ENCODE measurements at regions not wholly inside any gene's neighbourhood (a gene's known extent, or its start where the extent isn't known, plus 50 kb on each side); places are given as distances from the start of the nearest gene placed in this dataset.
"Not testable (repeated sequence)": the region's sequence is repeated elsewhere in the genome, so short reads cannot be mapped to it uniquely, and the experiment has no call there.

DNA sequence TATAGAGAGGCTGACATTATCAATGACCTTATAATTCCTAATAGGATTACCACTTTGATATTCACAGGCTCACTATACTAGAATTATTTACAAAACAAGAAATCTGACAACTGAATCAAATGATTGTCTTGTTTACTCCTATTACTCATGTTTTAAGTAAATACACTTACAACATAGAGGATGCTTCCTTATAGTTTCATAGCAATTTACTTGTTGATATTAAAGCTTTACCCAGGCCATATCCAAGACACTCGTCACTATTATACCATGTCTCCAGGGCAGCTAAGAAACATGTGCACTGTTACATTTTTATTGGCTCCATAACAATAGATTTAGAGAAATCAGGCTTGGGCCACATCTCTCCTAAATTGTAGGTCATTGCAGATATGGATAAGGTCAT lies 276.9 kb downstream of the HGF start:
- Mint-ChIP-seq H3K36me3 (no peaks in the 10 kb centered on the region), H3K27me3 (no peaks in the 10 kb centered on the region), H3K9me3 (no peaks in the 10 kb centered on the region), H3K4me3 (no peak overlapping the region), H3K4me1 (no peaks in the 10 kb centered on the region), H3K27ac (no peak overlapping the region)

DNA sequence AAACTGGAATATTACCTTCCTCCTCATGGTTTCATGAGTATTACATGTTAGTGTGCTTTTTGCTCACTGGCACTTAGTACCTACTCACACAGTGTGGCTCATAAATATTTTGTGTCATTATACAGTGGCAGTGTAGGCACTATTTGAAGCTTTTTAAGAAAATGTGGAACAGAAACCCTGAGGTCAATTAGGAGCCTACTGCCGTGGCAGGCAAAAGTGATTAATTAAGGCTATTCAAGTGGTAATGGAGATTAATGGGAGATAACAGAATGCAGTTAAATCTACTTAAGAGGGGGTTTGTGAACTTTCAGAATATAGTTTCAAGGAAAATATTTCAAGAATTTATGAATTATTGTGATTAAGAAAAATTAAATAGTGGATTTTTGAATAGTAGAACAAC lies 277.6 kb downstream of the HGF start:
- Mint-ChIP-seq H3K36me3 (no peaks in the 10 kb centered on the region), H3K27me3 (no peaks in the 10 kb centered on the region), H3K9me3 (no peaks in the 10 kb centered on the region), H3K4me1 (no peaks in the 10 kb centered on the region), H3K27ac (no peak overlapping the region), H3K4me3 (no peak overlapping the region)

DNA sequence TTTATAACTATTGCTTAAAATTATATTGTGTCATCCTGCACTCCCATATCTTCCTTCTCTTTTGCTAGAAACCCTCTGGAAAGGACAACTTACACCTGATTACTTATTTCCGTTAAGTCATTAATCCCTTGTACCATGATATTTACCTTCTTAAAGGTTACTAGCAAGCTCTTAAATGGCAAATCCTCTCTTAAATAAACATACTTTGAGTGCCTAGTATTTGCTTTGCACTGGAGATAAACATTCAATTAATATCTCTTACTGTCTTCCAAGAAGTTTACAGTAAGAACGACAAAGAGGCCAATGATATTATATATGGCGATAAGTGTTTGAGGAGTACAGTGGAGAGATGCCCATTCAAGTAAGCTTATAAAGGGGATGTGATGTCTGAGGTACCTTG lies 278.3 kb downstream of the HGF start:
- no peaks in the 10 kb centered on the region for H3K27me3 Mint-ChIP-seq
- no peaks in the 10 kb centered on the region for H3K9me3 Mint-ChIP-seq
- H3K4me1 Mint-ChIP-seq, result no peaks in the 10 kb centered on the region
- no peak overlapping the region for H3K4me3 Mint-ChIP-seq
- no peak overlapping the region for H3K27ac Mint-ChIP-seq
- no peaks in the 10 kb centered on the region for H3K36me3 Mint-ChIP-seq

DNA sequence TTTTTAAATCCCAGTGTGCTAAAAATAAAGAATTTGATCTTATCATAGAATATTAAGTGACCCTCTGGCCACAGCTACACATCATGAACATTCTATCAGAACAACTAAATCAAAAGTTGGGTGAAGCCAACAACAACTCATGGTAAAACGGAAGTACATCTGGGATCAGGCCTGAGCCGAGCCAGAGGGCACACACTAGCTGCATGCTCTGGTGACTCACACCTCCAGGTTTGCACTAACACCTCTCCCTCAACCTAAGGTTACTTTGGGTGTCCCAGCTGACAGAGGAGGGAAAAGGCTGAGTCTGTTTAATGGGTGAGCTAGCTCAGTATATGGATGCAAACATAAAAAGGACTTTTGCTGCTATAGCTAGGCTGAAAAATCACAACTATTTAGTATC lies 281.6 kb downstream of the HGF start:
- H3K9me3 Mint-ChIP-seq, result no peaks in the 10 kb centered on the region
- no peaks in the 10 kb centered on the region for H3K4me1 Mint-ChIP-seq
- no peaks in the 10 kb centered on the region for H3K27me3 Mint-ChIP-seq
- H3K36me3 Mint-ChIP-seq, result no peaks in the 10 kb centered on the region
- H3K27ac Mint-ChIP-seq, result no peak overlapping the region
- H3K4me3 Mint-ChIP-seq, result no peak overlapping the region

DNA sequence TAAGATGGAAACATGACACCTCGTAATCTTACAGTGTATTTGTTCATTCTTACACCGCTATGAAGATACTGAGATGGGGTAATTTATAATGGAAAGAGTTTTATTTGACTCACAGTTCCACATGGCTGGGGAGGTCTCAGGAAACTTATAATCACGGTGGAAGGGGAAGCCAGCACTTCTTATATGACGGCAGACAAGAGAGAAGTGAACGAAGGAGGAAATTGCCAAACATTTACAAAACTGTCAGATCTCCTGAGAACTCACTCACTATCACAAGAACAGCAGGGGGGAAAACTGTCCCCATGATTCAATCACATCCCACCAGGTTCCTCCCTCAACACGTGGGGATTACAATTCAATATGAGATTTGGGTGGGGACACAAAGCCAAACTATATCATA lies 282.3 kb downstream of the HGF start:
- Mint-ChIP-seq H3K27me3 (no peaks in the 10 kb centered on the region), H3K9me3 (no peaks in the 10 kb centered on the region), H3K4me1 (no peaks in the 10 kb centered on the region), H3K36me3 (no peaks in the 10 kb centered on the region), H3K27ac (no peak overlapping the region), H3K4me3 (no peak overlapping the region)

DNA sequence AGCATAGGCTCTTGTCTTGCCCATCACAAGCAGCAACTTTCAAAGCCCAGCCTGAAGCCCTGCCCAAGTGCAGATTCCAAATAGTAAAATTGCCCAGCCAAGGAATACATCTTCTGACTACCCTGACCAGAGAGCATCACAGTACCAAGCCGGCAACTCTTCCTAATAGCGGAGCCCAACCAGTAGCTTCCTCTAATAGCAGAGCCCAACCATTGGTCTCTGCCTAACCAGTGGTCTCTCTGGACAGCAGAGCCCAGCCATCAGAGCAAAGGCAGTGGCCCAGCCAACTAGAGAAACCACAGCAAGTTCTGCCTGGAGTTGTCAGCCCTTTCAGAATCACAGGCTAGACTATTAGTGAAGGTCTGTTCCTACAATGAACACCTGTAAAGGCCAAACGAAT lies 285.6 kb downstream of the HGF start:
- Mint-ChIP-seq H3K4me1 (no peaks in the 10 kb centered on the region), H3K36me3 (no peaks in the 10 kb centered on the region), H3K27ac (no peak overlapping the region), H3K27me3 (no peaks in the 10 kb centered on the region), H3K9me3 (no peaks in the 10 kb centered on the region), H3K4me3 (no peak overlapping the region)

DNA sequence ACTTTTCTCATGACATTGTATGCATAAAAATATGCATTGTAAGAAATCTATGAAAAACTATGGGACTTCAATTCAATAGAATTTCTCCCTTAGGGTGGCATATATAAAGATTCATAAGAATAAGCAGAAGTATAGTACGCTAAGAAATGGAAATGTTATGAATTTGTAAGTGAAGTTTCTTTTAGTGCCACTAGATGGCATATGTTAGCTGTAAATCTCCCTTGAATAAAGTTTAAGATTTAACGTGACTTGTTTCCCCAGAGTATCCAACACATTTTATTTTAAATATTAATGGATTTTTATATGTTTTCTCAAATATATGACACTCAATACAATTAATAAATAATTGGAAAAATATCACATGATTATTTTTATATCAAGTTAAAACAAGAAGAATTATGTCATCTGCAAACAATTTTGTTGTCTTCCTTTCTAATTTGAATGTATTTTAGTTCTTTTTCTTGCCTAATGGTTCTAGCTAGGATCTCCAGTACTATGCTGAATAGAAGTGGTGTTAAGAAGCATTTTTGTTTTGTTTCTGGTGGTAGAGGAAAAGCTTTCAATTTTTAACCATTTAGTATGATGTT lies 287.2 kb downstream of the HGF start:
- H3K9me3 Mint-ChIP-seq, result no peaks in the 10 kb centered on the region
- H3K27ac Mint-ChIP-seq, result no peak overlapping the region
- H3K4me1 Mint-ChIP-seq, result peaks cover 0 to 2% (median 0%) of the 10 kb centered on the region in 3 donors
- no peaks in the 10 kb centered on the region for H3K27me3 Mint-ChIP-seq
- H3K36me3 Mint-ChIP-seq, result no peaks in the 10 kb centered on the region
- no peak overlapping the region for H3K4me3 Mint-ChIP-seq

DNA sequence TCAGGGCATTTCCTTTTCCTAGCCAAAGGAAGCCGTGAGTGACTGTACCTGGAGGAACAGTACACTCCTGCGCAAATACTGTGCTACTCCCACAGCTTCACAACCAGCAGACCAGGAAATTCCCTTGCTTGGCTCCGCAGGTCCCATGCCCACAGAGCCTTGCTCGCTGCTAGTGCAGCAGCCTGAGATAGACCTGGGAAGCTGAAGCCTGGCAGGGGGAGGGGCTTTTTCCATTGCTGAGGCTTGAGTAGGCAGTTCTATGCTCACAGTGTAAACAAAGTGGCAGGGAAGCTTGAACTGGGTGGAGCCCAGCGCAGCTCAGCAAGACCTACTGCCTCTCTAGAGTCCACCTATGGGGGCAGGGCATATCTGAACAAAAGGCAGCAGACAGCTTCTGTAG lies 291.2 kb downstream of the HGF start:
- Mint-ChIP-seq H3K27me3 (no peaks in the 10 kb centered on the region), H3K9me3 (no peaks in the 10 kb centered on the region), H3K36me3 (no peaks in the 10 kb centered on the region), H3K27ac (no peak overlapping the region), H3K4me1 (peaks cover 0 to 2% (median 0%) of the 10 kb centered on the region in 3 donors), H3K4me3 (no peak overlapping the region)

DNA sequence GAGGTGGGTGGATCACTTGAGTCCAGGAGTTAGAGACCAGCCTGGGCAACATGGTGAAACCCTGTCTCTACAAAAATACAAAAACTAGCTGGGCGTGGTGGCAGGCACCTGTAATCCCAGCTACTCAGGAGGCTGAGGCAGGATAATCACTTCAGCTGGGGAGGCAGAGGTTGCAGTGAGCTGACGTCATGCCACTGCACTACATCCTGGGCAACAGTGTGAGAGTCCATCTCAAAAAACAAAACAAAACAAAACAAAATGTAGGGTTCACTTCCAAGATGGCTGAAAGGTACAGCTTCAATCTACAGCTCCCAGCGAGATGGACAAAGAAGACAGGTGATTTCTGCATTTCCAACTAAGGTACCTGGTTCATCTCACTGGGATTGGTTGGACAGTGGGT lies 291.6 kb downstream of the HGF start:
- not testable (repeated sequence) for H3K27me3 Mint-ChIP-seq, H3K27ac Mint-ChIP-seq, H3K36me3 Mint-ChIP-seq, H3K9me3 Mint-ChIP-seq, H3K4me1 Mint-ChIP-seq, H3K4me3 Mint-ChIP-seq

DNA sequence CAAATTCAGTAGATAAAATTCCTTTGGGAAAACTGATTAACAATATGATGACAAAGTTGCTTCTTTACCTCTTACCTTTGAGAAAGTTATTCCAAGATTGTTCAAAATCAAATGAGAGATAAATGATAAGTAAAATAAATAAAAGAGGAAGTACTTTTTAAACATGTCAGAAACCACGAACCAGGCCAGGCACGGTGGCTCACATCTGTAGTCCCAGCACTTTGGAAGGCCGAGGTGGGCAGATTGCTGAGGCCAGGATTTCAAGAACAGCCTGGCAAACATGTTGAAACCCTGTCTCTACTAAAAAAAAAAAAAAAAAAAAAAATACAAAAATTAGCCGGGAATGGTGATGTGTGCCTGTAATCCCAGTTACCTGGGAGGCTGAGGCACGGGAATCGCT lies 296.6 kb downstream of the HGF start:
- Mint-ChIP-seq H3K9me3 (no peaks in the 10 kb centered on the region), H3K27me3 (no peaks in the 10 kb centered on the region), H3K27ac (no peak overlapping the region), H3K36me3 (no peaks in the 10 kb centered on the region), H3K4me1 (peaks cover 0 to 2% (median 0%) of the 10 kb centered on the region in 3 donors), H3K4me3 (no peak overlapping the region)

DNA sequence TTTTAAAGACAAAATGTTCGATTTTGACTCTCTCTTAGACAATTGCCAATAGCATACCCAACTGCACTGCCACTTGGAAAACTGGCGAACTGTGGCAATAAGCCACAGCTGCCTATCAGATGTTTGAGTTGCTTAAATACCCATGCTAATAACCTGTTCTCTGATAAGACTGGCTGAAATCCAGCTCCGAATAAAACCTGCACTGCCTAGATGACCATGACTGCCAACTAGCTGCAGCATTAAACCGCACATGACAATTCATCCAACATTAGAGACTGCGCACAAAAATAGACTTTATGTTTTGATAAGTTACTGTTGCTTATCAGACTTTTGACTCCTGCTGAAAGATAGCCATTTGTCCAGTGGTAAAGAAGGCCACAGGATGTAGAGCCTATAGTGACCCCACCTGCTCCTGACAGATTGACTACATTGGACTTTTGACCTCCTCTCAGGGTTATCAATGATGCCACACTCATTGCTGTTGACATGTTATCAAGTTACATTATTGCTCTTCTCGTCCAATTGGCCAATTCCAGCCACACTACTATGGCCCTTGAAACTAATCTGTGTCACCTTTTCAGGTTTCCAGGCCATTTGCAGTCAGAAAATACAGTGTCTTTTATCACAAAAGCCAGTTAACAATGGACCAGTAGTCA lies 299.0 kb downstream of the HGF start:
- Mint-ChIP-seq H3K36me3 (no peaks in the 10 kb centered on the region), H3K27me3 (no peaks in the 10 kb centered on the region), H3K27ac (no peak overlapping the region), H3K9me3 (no peaks in the 10 kb centered on the region), H3K4me1 (no peaks in the 10 kb centered on the region), H3K4me3 (no peak overlapping the region)

DNA sequence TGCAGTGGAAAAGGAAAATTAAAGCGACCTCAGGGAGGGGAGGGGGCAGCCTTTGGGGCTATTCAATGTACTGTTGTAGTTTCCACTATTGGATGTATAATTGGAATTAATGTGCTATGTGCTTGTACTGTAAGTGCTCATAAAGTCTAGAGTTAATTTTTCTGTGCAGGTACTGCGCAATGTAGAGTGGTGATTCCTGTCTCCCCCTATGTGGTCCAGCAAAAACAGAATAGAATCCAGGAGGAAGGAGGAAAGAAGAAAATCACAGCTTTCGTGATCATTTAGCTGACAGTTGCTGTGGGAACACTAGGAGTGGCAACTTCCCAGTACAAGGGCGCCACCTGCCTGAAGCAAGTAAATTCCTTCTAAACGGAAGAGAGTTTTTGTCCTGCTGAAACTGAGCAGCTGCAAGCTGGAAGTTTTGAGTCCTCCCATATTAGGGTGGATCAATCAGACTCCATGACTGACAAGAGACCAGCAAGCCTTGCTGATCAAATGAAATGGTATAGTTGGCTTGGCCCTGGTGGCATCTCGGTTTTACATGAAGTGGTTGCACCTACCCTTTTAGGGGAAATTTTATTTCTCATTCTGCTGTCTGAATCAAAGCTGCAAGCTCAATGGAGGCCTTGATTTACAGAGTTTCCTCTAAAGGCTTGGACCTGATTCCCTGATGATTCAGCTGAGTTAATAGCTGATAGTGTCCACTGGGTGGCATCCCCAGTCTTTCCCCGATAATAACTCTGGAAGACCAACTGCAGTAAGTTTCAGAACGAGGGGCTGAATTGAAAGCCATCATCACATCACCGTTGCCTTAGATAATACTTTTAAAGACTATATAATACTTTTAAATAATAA lies 299.8 kb downstream of the HGF start:
- no peak overlapping the region for H3K4me3 Mint-ChIP-seq
- H3K4me1 Mint-ChIP-seq, result no peaks in the 10 kb centered on the region
- H3K27ac Mint-ChIP-seq, result no peak overlapping the region
- H3K36me3 Mint-ChIP-seq, result no peaks in the 10 kb centered on the region
- H3K27me3 Mint-ChIP-seq, result no peaks in the 10 kb centered on the region
- no peaks in the 10 kb centered on the region for H3K9me3 Mint-ChIP-seq

DNA sequence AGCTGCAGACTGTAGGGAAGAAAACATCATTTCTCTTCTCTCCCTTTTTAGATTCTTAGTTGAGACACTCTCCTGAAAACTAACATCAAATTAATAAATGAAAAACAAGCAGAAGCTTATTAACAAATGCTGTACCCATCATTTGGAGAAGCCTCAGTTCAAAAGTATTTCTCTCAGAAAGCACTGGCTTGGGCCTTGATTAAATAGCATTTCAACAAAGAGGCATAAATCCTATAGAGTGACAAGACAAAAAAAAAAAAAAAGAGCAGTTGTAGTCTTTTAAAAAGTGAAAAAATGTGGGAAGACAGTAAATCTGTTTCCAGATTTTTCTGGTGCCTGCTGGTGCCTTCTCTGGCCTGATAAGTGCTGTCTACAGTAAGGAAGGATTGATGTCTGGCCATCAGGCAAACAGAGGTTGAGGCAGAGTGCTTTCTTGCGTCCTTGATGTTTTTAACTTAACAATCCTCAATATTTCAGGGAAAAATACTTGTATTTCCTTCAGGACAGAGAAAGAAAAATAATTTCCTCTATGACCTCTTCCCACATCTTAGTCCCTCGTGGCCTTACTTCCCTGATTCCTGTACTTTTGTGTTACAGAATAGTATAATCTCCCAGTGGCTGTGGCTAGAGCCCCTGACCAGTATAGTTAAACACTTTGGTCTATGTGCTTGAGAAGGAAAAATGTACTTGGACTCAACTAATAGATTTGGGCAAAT lies 300.5 kb downstream of the HGF start:
- no peaks in the 10 kb centered on the region for H3K27me3 Mint-ChIP-seq
- peak overlapping the region in 1 of 3 donors; percentile 28 for H3K27ac Mint-ChIP-seq
- peaks cover 0 to 3% (median 0%) of the 10 kb centered on the region in 3 donors for H3K9me3 Mint-ChIP-seq
- H3K36me3 Mint-ChIP-seq, result no peaks in the 10 kb centered on the region
- H3K4me3 Mint-ChIP-seq, result no peak overlapping the region
- no peaks in the 10 kb centered on the region for H3K4me1 Mint-ChIP-seq

DNA sequence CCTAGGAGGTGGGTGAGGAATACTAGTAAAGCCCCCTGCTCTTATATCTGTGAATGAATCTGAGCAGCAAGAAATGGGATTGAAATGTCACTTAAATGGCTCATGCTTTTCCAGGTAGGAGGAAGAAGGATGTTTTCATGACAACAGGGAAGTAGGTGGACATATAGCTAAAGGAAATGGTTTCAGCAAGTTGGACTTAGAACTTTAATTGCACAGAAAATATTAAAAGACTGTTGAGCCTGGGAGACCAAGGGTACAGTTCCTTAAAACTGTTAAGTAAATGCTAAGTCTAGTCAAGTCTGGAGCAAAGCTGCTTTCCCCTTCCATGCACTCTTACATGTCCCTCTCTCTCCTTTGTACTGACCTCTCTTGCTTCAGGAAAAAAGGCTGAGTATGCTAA lies 301.3 kb downstream of the HGF start:
- H3K9me3 Mint-ChIP-seq, result peaks cover 0 to 4% (median 0%) of the 10 kb centered on the region in 3 donors
- H3K4me3 Mint-ChIP-seq, result no peak overlapping the region
- no peak overlapping the region for H3K27ac Mint-ChIP-seq
- no peaks in the 10 kb centered on the region for H3K36me3 Mint-ChIP-seq
- H3K4me1 Mint-ChIP-seq, result no peaks in the 10 kb centered on the region
- H3K27me3 Mint-ChIP-seq, result no peaks in the 10 kb centered on the region

DNA sequence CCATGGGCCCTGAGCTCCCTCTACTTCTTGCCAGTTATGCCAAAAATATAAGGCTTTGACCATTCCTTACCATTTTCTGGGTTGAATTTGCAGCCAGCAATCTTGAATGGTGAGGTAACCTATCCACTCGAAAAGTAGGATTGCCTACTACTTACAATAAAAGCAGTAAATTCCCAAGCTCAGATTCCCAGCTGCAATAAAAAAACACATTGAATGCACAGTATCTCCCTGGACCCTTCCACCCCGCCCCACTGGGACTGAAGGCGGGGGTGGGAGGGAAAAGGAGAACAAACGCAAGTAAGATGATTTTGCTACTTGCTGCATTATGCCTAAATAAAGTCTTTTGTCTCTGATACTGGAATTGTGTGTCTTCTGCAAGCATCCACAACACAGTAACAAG lies 301.9 kb downstream of the HGF start:
- H3K4me3 Mint-ChIP-seq, result no peak overlapping the region
- no peaks in the 10 kb centered on the region for H3K4me1 Mint-ChIP-seq
- H3K27me3 Mint-ChIP-seq, result no peaks in the 10 kb centered on the region
- H3K27ac Mint-ChIP-seq, result no peak overlapping the region
- H3K36me3 Mint-ChIP-seq, result no peaks in the 10 kb centered on the region
- peaks cover 0 to 4% (median 0%) of the 10 kb centered on the region in 3 donors for H3K9me3 Mint-ChIP-seq

Measured in IgD-negative memory B cell (primary cell).